ENCODE measurements at regions not wholly inside any gene's neighbourhood (a gene's known extent, or its start where the extent isn't known, plus 50 kb on each side); places are given as distances from the start of the nearest gene placed in this dataset.

DNA sequence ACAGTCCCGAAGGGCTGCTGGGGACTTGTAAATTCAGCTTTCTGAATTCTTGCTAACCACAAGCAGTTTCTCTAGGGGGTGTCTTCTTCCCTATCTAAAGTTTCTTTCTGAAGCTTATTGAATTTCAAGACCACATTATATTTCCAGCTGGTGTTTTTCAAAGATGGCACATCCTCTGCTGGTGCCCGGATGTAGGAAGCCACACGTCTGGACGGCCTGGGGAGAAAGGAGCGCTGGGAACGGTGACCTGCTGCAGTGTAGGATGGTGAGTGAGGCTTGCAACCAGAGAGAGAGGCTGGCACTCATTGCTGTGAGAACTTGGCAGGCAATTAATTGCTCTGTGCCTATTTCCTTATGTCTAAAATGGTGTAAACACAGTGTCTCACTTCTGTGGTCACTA is 776.4 kb downstream of the TYW1 start:
- no peaks in the 10 kb centered on the region for H3K36me3 ChIP-seq
- no peaks in the 10 kb centered on the region for H3K27me3 ChIP-seq
- no peak overlapping the region for H3K4me3 ChIP-seq
- no peak for DNase-seq (ENCODE audit: low spot score)
- no peak overlapping the region for H3K27ac ChIP-seq
- no peaks in the 10 kb centered on the region for H3K9me3 ChIP-seq
- TF ChIP-seq, protein P1, sequence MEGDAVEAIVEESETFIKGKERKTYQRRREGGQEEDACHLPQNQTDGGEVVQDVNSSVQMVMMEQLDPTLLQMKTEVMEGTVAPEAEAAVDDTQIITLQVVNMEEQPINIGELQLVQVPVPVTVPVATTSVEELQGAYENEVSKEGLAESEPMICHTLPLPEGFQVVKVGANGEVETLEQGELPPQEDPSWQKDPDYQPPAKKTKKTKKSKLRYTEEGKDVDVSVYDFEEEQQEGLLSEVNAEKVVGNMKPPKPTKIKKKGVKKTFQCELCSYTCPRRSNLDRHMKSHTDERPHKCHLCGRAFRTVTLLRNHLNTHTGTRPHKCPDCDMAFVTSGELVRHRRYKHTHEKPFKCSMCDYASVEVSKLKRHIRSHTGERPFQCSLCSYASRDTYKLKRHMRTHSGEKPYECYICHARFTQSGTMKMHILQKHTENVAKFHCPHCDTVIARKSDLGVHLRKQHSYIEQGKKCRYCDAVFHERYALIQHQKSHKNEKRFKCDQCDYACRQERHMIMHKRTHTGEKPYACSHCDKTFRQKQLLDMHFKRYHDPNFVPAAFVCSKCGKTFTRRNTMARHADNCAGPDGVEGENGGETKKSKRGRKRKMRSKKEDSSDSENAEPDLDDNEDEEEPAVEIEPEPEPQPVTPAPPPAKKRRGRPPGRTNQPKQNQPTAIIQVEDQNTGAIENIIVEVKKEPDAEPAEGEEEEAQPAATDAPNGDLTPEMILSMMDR (IDR thresholded peaks at IDR 0.05): no peak
- no peaks in the 10 kb centered on the region for H3K4me1 ChIP-seq

DNA sequence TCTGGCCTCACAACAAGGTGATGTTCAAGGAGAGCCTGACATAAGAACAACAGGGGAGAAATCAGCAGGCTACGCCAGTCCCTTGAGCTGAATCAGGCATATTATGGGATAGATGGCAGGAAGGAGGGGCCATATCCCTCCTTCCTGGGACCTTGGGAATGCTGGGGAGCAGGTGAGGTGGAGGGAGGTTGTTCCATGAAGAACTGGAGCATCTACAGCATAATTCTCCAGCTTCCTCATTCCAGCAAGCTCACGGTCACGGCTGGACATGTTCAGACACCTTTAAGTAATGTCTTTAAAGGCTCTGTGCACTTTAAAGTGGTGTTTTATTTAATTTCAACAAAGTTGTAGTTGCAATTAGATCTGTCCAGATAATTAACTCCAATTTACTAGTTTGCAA is 780.5 kb downstream of the TYW1 start:
- TF ChIP-seq, protein P1 (IDR thresholded peaks at IDR 0.05): no peak
- H3K27me3 ChIP-seq: no peaks in the 10 kb centered on the region
- no peaks in the 10 kb centered on the region for H3K36me3 ChIP-seq
- H3K27ac ChIP-seq: no peak overlapping the region
- H3K4me1 ChIP-seq: no peaks in the 10 kb centered on the region
- DNase-seq (ENCODE audit: low spot score): no peak
- H3K9me3 ChIP-seq: no peaks in the 10 kb centered on the region
- H3K4me3 ChIP-seq: no peak overlapping the region

DNA sequence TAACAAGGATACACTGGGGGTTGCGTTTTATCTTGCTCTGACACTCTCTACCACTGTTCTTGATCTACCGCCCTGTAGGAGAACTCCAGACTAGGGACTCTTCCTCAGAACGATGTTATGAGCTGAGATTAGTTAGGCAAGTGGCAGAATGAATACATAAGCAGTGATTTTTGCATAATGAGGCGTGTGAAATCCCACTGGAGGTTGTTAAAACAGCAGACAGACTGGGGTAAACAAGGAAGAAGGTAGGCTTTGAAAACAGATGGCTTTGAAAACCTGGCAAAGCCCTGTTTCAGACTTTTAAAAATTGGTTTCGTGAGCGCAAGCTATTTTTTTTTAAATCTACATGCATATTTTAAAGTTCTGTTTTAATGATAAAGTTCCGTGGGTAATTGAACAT is 785.2 kb downstream of the TYW1 start:
- DNase-seq (ENCODE audit: low spot score): no peak

DNA sequence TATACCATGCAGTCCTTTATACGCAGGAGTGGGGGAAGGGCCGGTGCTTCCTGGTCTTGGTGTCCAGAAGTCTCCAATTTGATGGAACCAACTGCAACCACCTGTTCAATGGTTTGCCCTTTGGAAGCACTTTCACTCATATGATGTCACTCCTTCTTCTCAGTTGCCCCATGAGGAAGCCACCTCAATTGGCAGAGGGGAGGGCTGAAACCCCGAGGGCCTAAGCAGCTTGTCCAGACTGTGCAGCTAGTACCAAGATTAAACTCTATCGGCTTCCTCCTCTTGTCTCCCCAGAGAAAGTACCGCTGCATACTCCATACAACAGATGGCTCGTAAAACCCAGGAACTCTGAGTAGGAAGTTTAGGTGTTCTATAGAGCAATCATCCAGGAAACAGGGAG is 789.4 kb downstream of the TYW1 start:
- Histone ChIP-seq H3K27ac (no peak overlapping the region), H3K9me3 (no peaks in the 10 kb centered on the region), H3K27me3 (no peaks in the 10 kb centered on the region), H3K4me1 (no peaks in the 10 kb centered on the region), H3K36me3 (no peaks in the 10 kb centered on the region), H3K4me3 (no peak overlapping the region)
- DNase-seq (ENCODE audit: low spot score): no peak
- TF ChIP-seq, protein P1 (IDR thresholded peaks at IDR 0.05): no peak

More for the DNA sequence above, 785.2 kb downstream of the TYW1 start:
- Histone ChIP-seq H3K36me3 (no peaks in the 10 kb centered on the region), H3K4me3 (no peak overlapping the region), H3K9me3 (no peaks in the 10 kb centered on the region), H3K27ac (no peak overlapping the region), H3K27me3 (no peaks in the 10 kb centered on the region), H3K4me1 (no peaks in the 10 kb centered on the region)
- TF ChIP-seq, protein P1 (IDR thresholded peaks at IDR 0.05): no peak

DNA sequence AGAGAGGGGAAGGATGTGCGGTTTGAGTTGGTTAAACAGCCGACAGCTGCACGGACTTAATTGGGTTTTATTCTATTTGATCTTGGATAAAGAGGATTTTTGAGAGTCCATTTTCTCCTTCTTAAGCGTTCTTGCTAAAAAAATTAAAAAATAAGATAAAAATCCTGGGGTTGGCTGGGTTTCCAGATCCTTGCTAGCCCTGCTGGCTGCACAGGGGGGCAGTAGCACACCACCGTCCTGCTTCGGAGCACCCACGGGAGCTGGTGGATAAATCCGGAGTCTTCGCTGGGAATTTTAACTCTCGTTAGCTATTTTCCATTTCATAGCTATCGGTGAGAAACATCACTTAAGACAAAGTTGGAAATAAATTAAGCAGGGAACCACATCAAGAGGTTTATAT is 792.0 kb downstream of the TYW1 start:
- Histone ChIP-seq H3K36me3 (no peaks in the 10 kb centered on the region), H3K9me3 (no peaks in the 10 kb centered on the region), H3K4me3 (no peak overlapping the region), H3K27ac (no peak overlapping the region), H3K27me3 (no peaks in the 10 kb centered on the region), H3K4me1 (no peaks in the 10 kb centered on the region)
- DNase-seq (ENCODE audit: low spot score): no peak
- TF ChIP-seq, protein P1 (IDR thresholded peaks at IDR 0.05): peak in 1 of 2 donors; percentile 34

DNA sequence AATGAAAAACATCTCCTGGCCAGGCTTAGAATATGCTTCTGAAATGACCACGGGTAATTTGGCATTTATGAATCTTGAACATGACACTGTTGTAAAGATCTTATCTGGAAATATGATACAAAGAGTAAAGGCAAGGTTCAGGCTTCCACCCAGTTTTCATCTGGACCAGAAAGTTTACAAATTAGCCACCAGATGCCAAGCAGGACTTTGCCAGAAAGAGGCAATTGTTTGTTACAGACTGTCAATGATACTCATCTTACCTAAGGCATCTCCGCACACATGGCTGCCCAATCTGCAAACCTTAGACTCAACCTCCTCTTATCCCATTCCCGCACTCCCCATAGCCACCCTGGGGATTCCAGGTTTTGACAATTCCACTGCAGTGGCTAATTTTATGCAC is 795.3 kb downstream of the TYW1 start:
- Histone ChIP-seq H3K27me3 (no peaks in the 10 kb centered on the region), H3K36me3 (no peaks in the 10 kb centered on the region), H3K4me3 (no peak overlapping the region), H3K27ac (no peak overlapping the region), H3K9me3 (no peaks in the 10 kb centered on the region), H3K4me1 (no peaks in the 10 kb centered on the region)
- no peak for DNase-seq (ENCODE audit: low spot score)
- TF ChIP-seq, protein P1 (IDR thresholded peaks at IDR 0.05): no peak
